Thyroid gland (tissue), 4 donors: ENCODE measurements at regions not wholly inside any gene's neighbourhood (a gene's known extent, or its start where the extent isn't known, plus 50 kb on each side); places are given as distances from the start of the nearest gene placed in this dataset.

ENCODE experiments used
- DNase-seq, 2 donors: peaks; one replicate each; pipeline ENCODE4 v3.0.0-alpha.2; 2019
- H3K27ac ChIP-seq, 3 donors: fragments of 200-600 bp; sonication (generic); 1 replicate in 2 of 3; 2 replicates in 1 of 3; pipeline ENCODE4 v1.5.1; 2016 to 2019; ENCODE audit warnings: mild to moderate bottlenecking in 1 of 3, moderate library complexity in 1 of 3
- H3K27me3 ChIP-seq: fragments of 200-600 bp; sonication (generic); one replicate; pipeline ENCODE4 v1.5.1; 2019
- H3K36me3 ChIP-seq, 2 donors: fragments of 200-600 bp; sonication (generic); one replicate each; pipeline ENCODE4 v1.5.1; 2016 to 2019
- H3K4me1 ChIP-seq, 2 donors: fragments of 200-600 bp; sonication (generic); one replicate each; pipeline ENCODE4 v1.5.1; 2017 to 2019
- H3K4me3 ChIP-seq, 3 donors: fragments of 200-600 bp; sonication (generic); replicated peaks in 1 of 3; 1 replicate in 2 of 3; 2 replicates in 1 of 3; pipeline ENCODE4 v1.5.1; 2016; ENCODE audit warnings: mild to moderate bottlenecking in 1 of 3
- H3K9me3 ChIP-seq: fragments of 200-600 bp; sonication (generic); one replicate; pipeline ENCODE4 v1.5.1; 2017
- CTCF ChIP-seq, 6 experiments: fragments of 200-600 bp in 3 of 6; fragments of 450-650 bp in 3 of 6; sonication (generic) in 3 of 6; IDR thresholded peaks; one replicate each; pipeline ENCODE4 v1.5.1; 2016 to 2019; ENCODE audit warnings: antibody characterized with exemption in 6 of 6, mild to moderate bottlenecking in 2 of 6, inconsistent platforms in 1 of 6, moderate library complexity in 1 of 6
- POLR2A ChIP-seq, 2 donors: fragments of 450-650 bp; IDR thresholded peaks; one replicate each; pipeline ENCODE4 v1.6.1; 2017; ENCODE audit warnings: antibody characterized with exemption in 2 of 2, mild to moderate bottlenecking in 2 of 2, moderate library complexity in 1 of 2
- whole genome bisulfite sequencing, 2 donors: methylation state at CpG; one replicate each; pipeline ENCODE4 v1.1.5; 2017; 5-methylcytosine and 5-hydroxymethylcytosine counted together
- intact Hi-C: fragments of 100-400 bp; cut with DNase I; formaldehyde crosslinking; loops from one replicate; pipeline ENCODE4 v1.15.1; 2023

GRCh38 chr5:82821846-82822633 lies 255.2 kb downstream of the TMEM167A start:
- intact Hi-C loops = no loop called here
- H3K4me1 ChIP-seq = no peaks in the 10 kb centered on the region
- no peak overlapping the region for H3K27ac ChIP-seq
- H3K36me3 ChIP-seq = no peaks in the 10 kb centered on the region
- no peaks in the 10 kb centered on the region for H3K9me3 ChIP-seq
- WGBS, 2 donors = 71 to 74% methylated on average over 3 of the region's 3 CpGs
- no peaks in the 10 kb centered on the region for H3K27me3 ChIP-seq
- TF ChIP-seq POLR2A (IDR thresholded peaks at IDR 0.05) (no peak), CTCF (IDR thresholded peaks at IDR 0.05) (no peak)
- no peak for DNase-seq
- no peak overlapping the region for H3K4me3 ChIP-seq

GRCh38 chr5:82820961-82821845 lies 256.0 kb downstream of the TMEM167A start:
- no peak overlapping the region for H3K4me3 ChIP-seq
- H3K9me3 ChIP-seq = no peaks in the 10 kb centered on the region
- WGBS, 2 donors = 78 to 81% methylated on average over 10 of the region's 10 CpGs
- no peaks in the 10 kb centered on the region for H3K36me3 ChIP-seq
- intact Hi-C loops = no loop called here
- DNase-seq = no peak
- H3K4me1 ChIP-seq = no peaks in the 10 kb centered on the region
- no peak overlapping the region for H3K27ac ChIP-seq
- TF ChIP-seq POLR2A (IDR thresholded peaks at IDR 0.05) = no peak
- TF ChIP-seq CTCF (IDR thresholded peaks at IDR 0.05) = no peak
- H3K27me3 ChIP-seq = no peaks in the 10 kb centered on the region

- H3K27me3 ChIP-seq = no peaks in the 10 kb centered on the region
- DNase-seq = no peak
- no peaks in the 10 kb centered on the region for H3K9me3 ChIP-seq
- H3K4me1 ChIP-seq = no peaks in the 10 kb centered on the region
- no peak for TF ChIP-seq CTCF (IDR thresholded peaks at IDR 0.05)
- no peak for TF ChIP-seq POLR2A (IDR thresholded peaks at IDR 0.05)
- 93 to 100% methylated on average over 1 of the region's 1 CpG for WGBS, 2 donors
- no peaks in the 10 kb centered on the region for H3K36me3 ChIP-seq
- no peak overlapping the region for H3K27ac ChIP-seq
- intact Hi-C loops = no loop called here
- H3K4me3 ChIP-seq = no peak overlapping the region
Measured at GRCh38 chr5:82820188-82820587, 257.0 kb downstream of the TMEM167A start.

GRCh38 chr5:82817897-82818676 lies 259.1 kb downstream of the TMEM167A start:
- H3K36me3 ChIP-seq = no peaks in the 10 kb centered on the region
- DNase-seq = no peak
- H3K27me3 ChIP-seq = no peaks in the 10 kb centered on the region
- TF ChIP-seq CTCF (IDR thresholded peaks at IDR 0.05) = no peak
- no peak for TF ChIP-seq POLR2A (IDR thresholded peaks at IDR 0.05)
- H3K4me3 ChIP-seq = no peak overlapping the region
- intact Hi-C loops = no loop called here
- 84% methylated on average over 7 of the region's 7 CpGs for whole genome bisulfite sequencing, 2 donors
- no peak overlapping the region for H3K27ac ChIP-seq
- no peaks in the 10 kb centered on the region for H3K4me1 ChIP-seq
- H3K9me3 ChIP-seq = no peaks in the 10 kb centered on the region
